ENCODE measurements at regions not wholly inside any gene's neighbourhood (a gene's known extent, or its start where the extent isn't known, plus 50 kb on each side); places are given as distances from the start of the nearest gene placed in this dataset.
"Not testable (repeated sequence)": the region's sequence is repeated elsewhere in the genome, so short reads cannot be mapped to it uniquely, and the experiment has no call there.

DNA sequence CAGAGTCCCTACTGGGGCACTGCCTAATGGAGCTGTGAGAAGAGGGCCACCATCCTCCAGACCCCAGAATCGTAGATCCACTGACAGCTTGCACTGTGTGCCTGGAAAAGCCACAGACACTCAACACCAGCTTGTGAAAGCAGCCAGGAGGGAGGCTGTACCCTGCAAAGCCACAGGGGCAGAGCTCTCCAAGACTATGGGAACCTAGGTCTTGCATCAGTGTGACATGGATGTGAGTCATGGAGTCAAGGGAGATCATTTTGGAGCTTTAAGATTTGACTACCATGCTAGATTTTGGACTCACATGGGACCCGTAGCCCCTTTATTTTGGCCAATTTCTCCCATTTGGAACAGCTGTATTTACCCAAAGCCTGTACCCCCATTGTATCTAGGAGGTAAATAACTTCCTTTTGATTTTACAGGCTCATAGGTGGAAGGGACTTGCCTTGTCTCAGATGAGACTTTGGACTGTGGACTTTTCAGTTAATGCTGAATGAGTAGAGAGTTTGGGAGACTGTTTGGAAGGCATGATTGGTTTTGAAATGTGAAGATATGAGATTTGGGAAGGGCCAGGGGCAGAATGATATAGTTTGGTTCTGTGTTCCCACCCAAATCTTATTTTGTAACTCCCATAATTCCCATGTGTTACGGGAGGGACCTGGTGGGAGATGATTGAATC lies 734.6 kb downstream of the USP25 start:
- TF ChIP-seq, protein P1, sequence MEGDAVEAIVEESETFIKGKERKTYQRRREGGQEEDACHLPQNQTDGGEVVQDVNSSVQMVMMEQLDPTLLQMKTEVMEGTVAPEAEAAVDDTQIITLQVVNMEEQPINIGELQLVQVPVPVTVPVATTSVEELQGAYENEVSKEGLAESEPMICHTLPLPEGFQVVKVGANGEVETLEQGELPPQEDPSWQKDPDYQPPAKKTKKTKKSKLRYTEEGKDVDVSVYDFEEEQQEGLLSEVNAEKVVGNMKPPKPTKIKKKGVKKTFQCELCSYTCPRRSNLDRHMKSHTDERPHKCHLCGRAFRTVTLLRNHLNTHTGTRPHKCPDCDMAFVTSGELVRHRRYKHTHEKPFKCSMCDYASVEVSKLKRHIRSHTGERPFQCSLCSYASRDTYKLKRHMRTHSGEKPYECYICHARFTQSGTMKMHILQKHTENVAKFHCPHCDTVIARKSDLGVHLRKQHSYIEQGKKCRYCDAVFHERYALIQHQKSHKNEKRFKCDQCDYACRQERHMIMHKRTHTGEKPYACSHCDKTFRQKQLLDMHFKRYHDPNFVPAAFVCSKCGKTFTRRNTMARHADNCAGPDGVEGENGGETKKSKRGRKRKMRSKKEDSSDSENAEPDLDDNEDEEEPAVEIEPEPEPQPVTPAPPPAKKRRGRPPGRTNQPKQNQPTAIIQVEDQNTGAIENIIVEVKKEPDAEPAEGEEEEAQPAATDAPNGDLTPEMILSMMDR (IDR thresholded peaks at IDR 0.05) = not testable (repeated sequence)
- TF ChIP-seq POLR2A (IDR thresholded peaks at IDR 0.05) = not testable (repeated sequence)

All from heart left ventricle (tissue), 13 donors.